T-helper 1 cell treated with Interleukin-12 subunit alpha and Interleukin-12 subunit beta and Interleukin-4 antibody, amounts not matched to agents 30 ng/mL and 1 ng/mL, for 36 hours (primary cell): ENCODE measurements at regions not wholly inside any gene's neighbourhood (a gene's known extent, or its start where the extent isn't known, plus 50 kb on each side); places are given as distances from the start of the nearest gene placed in this dataset.
"Not testable (repeated sequence)": the region's sequence is repeated elsewhere in the genome, so short reads cannot be mapped to it uniquely, and the experiment has no call there.

Experiments
- intact Hi-C: fragments of 100-400 bp; cut with micrococcal nuclease; formaldehyde crosslinking; loops from one replicate; pipeline ENCODE4 v1.15.1; 2024

GRCh38 chr13:79191501-79191900 lies 214.6 kb downstream of the RBM26 start:
- intact Hi-C loops, result loop anchor here (5.0 to 10.0 kb wide), 5 partner anchors 121 to 1864 kb away; partner anchors contain the start of genes MYCBP2, NDFIP2 and SLAIN1

- intact Hi-C loops, result loop anchor here (5.0 to 10.0 kb wide), 5 partner anchors 121 to 1864 kb away; partner anchors contain the start of genes MYCBP2, NDFIP2 and SLAIN1
These were observed 215.1 kb downstream of the RBM26 start for GRCh38 chr13:79190932-79191331.

- intact Hi-C loops, result no loop called here
These were observed 218.0 kb downstream of the RBM26 start for GRCh38 chr13:79187917-79188690.

GRCh38 chr13:79185580-79185979 lies 220.5 kb downstream of the RBM26 start:
- intact Hi-C loops, result no loop called here

GRCh38 chr13:79183231-79183630 lies 222.8 kb downstream of the RBM26 start:
- intact Hi-C loops, result no loop called here

DNA sequence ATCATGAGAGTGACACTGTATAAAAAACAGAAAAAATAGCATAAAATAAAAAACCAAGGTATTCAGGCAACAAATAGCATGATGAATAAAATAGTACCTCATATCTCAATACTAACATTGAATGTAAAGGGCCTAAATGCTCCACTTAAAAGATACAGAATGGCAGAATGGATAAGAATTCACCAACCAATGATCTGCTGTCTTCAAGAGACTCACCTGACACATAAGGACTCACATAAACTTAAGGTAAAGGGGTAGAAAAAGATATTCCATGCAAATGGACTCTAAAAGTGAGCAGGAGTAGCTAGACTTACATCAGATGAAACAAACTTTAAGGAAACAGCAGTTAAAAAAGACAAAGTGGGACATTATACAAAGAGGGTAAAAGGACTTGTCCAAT lies 232.4 kb downstream of the RBM26 start:
- intact Hi-C loops, result not testable (repeated sequence)

- intact Hi-C loops, result not testable (repeated sequence)
These were observed 233.1 kb downstream of the RBM26 start for GRCh38 chr13:79172924-79173323.

DNA sequence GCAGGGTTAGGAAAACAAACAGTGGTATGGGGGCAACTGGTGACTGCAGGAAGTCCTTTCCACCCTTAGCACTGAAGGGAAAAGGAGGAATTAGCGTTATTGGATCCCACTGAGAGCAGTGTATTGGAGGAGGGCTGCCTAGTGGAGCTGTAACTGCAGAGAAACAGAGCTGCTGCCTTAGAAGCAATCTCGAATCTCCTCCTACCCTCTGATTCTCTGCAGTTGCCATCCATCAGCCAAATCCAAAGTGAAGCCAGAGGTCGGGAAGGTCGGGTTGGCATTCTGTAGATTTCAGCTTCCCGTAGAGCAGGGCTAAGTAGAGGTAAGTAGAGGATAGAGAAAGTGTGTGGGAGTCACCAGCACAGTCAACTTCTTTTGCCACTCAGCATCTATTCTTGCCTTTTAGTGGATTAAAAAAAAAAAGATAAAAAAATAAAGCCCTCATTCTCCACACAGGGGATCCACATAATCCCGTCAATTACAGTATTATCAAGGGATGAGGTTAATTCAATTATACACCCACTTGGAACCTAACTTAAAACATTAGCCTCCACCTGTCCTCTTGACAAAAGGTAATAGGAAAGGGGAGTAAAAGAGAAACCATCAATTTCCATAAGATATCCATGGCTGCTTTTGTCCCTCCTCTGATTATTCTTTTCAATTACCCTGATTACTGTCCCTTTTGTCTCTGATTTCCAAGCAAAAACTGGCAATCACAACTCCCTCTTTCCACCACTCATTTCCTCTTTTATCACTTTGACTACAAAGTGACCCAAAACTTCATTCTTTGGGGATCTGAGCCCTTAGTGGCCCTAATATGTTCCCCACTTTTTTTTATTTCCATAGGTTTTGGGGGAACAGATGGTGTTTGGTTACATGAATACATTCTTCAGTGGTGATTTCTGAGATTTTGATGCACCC lies 234.7 kb downstream of the RBM26 start:
- intact Hi-C loops, result no loop called here

DNA sequence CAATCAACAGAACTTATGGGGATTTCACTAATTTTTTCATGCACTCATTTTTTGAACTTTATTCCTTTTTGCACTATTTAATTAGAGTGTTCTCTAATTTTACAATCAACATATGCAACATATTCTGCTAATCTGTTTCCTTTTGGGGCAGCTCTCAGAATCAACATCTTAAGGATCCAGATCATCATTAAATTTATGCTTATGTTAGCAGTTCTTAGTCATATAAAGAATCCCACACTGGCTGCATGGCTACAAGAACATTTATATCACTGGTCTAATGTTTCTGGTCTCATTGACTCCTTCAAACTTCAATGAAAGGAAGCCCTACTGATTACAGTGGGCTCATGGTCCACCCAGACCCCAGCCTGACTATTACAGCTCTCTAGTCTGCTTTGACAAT lies 245.2 kb downstream of the RBM26 start:
- intact Hi-C loops, result no loop called here

DNA sequence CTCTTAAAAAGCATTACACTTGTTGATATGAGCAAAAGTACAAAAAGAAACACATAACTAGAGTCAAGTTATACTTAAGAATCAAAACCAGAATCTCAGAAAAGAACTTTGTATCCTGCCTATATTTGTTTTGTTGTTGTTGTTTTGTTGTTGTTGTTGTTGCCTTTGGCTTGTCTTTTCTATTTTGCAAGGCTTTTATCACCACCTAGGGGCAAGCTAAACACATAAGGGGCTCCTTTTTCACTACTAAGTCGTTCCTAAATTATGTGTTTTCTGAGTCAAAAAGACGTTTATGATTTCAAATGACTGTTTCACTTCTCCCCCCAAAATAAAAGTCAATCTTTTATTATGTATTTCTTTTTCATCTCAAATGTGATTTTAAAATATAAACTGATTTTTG lies 250.2 kb downstream of the RBM26 start:
- intact Hi-C loops, result no loop called here

- intact Hi-C loops, result no loop called here
These were observed 256.8 kb downstream of the RBM26 start for GRCh38 chr13:79149210-79149609.

DNA sequence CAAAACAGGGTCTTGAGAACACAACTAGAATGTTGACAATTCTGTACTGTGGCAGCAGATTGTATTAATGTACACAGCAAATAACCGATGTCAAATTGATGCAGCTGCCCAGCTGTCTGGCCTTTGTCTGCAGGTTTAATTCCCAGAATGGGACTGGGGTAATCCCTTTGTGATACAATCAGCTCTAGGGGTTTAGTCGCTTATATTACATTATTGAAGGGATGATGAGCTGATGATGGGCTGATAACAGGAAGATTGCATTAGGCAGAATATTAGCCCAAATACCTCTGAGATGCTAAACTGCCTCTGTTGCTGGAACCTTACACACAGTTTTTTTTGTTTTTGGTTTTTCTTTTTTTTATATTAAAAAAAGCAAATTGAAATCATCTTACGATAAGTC lies 265.0 kb downstream of the RBM26 start:
- intact Hi-C loops, result no loop called here

DNA sequence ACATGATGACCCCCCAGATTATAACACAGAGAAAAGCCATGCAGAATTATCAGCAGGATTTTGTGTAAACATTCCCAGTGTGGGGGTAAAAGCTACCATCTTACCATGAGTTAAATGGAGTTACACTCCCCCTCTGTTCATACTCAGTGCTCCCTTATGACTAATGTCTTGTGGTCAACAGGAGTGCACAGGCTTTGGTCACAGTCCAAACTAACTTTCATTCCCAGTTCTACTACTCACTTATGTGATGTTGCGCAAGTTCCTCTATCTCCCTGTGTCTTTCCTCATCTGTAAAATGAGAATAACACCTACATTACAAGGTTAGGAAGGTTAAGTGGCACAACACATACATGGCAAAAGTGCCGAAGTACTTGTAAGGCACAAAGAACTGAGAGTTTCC lies 277.9 kb downstream of the RBM26 start:
- intact Hi-C loops, result no loop called here

DNA sequence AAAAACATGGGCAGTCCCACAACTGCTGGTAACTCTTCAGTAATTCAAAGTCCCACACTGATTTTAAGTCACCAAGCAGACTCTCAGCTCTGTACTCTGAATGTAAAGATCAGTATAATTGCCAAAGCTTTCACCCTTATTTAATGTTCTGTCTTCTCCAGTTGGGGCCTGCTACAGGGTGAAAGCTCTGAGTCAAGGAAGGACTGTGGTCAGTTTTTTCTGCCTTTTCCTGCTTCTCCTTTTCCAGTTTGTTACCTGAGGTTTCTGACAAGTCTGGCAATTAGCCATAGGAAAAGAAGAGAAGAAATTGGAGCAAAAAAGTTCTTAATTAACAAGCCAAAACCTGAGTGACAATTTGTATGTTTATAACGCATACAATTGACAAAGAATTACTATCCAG lies 279.3 kb downstream of the RBM26 start:
- intact Hi-C loops, result no loop called here

DNA sequence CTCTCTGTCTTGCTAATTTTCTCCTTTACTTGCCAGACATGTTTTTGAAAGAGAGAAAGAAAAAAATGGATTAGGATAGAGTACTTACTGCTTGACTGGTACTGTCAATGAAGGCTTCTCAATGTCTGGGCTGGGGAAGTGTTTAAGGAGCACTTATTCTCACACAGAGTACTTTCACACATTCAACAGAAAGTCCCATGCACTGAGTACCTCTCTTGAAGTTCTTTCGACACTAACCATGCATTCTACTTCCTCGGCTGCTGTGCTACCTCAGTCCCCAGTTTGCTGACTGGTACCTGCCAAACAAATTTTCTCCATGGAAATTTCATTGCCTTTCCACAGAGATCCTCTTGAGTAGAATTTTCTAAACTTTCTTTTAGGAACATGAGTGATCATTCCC lies 281.9 kb downstream of the RBM26 start:
- intact Hi-C loops, result no loop called here

- intact Hi-C loops, result no loop called here
These were observed 284.8 kb downstream of the RBM26 start for GRCh38 chr13:79121286-79121685.

GRCh38 chr13:79119578-79120107 lies 286.4 kb downstream of the RBM26 start:
- intact Hi-C loops, result no loop called here

DNA sequence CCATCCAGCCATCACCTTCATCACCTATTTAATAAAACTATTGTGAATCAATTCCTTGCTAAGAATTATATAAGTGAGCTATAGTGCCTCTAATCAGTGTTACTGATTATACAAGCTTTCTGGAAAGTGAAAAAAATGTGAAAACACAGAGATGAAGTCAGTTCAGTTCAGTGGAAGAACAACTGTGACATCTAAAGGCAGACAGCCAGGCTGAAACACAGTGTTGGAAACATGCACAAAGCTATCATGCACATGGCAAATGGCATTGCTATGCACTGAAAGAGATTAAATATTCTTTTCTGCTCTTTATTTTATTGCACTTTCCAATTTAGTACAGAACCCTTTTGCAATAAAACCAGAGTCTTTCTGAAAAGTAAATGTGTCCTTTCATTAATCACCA lies 294.0 kb downstream of the RBM26 start:
- intact Hi-C loops, result no loop called here

GRCh38 chr13:79108914-79109643 lies 297.0 kb downstream of the RBM26 start:
- intact Hi-C loops, result no loop called here

DNA sequence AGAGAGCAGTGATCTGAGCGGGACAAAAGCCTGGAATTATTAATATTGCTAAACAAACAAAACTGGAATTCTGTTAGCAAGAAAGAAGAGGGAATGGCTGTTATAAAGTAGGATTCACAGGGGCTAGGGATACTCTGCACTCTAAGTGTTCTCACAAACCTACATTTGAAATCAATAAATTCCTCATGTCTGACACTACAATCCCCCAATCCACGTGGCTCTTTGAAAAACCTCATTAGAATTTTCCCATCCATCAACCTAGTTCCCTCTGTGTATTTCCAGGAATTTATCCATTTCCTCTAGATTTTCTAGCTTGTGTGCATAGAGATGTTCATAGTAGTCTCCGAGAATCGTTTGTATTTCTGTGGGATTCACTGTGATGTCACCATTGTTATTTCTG lies 307.5 kb downstream of the RBM26 start:
- intact Hi-C loops, result no loop called here

DNA sequence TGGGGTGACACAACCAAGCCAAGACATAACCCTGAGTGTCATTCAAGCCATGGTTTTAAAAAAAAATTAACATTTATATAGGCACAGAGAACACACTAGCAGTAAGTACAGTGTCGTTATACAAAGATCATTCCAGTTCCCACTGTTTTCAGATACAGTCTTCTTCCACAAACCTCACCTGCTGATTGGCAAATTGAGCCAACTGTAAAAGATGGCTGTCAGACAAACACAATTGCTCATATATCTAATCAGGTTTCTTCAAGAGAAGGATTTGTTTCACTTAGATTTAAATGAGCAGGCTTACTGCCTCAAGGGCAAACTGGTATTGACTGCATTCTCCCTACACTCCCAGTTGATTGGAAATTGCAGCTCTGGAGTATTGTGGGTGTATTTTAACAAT lies 308.9 kb downstream of the RBM26 start:
- intact Hi-C loops, result no loop called here
